Cardiac muscle cell (in vitro differentiated cells and primary cell): ENCODE measurements at regions not wholly inside any gene's neighbourhood (a gene's known extent, or its start where the extent isn't known, plus 50 kb on each side); places are given as distances from the start of the nearest gene placed in this dataset.

Source experiments
- DNase-seq, 2 donors: peaks; one replicate each; pipeline versions ENCODE4 v3.0.0 to v3.0.0-alpha.2; 2010 to 2017; ENCODE audit warnings: low read depth in 1 of 2, low spot score in 1 of 2
- H3K27ac ChIP-seq: fragments of 200-600 bp; sonication (generic); 2 replicates; pipeline ENCODE4 v1.5.1; 2016
- H3K27me3 ChIP-seq: fragments of 200-600 bp; sonication (generic); 2 replicates; pipeline ENCODE4 v1.6.0; 2016; ENCODE audit warnings: control low read depth
- H3K36me3 ChIP-seq: fragments of 200-600 bp; sonication (generic); 2 replicates; pipeline ENCODE4 v1.5.1; 2016; ENCODE audit warnings: control low read depth
- H3K4me1 ChIP-seq: fragments of 200-600 bp; sonication (generic); 2 replicates; pipeline ENCODE4 v1.8.1; 2017; ENCODE audit warnings: low read depth, mild to moderate bottlenecking, mixed run types
- H3K4me3 ChIP-seq: fragments of 200-600 bp; sonication (generic); 2 replicates; pipeline ENCODE4 v1.5.1; 2016; ENCODE audit warnings: mild to moderate bottlenecking
- H3K9me3 ChIP-seq: fragments of 200-600 bp; sonication (generic); 2 replicates; pipeline ENCODE4 v1.5.1; 2017; ENCODE audit warnings: low read depth, mild to moderate bottlenecking, control low read depth
- TF ChIP-seq, protein P1 (sequence below): IDR thresholded peaks from 2 replicates; pipeline ENCODE4 v1.5.1; 2012; ENCODE audit warnings: low read depth, mild to moderate bottlenecking, low read length

DNA sequence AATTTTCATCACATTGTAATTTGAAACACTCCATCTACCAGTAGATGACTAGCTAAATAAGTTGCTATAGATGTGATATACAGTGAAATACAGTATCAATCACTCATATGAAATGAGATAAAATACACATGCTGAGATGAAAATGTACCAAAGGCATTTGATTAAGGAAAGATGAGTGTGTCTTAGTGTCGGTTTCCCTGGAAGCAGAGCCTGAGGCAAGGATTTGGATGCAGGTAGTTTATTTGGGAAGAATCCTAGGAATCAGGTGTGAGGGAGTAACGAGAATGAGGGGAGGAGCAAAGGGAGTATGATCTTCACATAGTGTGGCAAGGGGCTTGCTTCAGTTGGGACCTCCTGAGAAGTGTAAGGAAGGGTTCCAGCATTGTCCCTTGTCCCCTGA is 188.2 kb upstream of the CTBP2 start:
- Histone ChIP-seq H3K4me3 (no peak overlapping the region), H3K36me3 (no peaks in the 10 kb centered on the region), H3K27ac (no peak overlapping the region), H3K9me3 (no peaks in the 10 kb centered on the region), H3K27me3 (no peaks in the 10 kb centered on the region), H3K4me1 (no peaks in the 10 kb centered on the region)
- TF ChIP-seq, protein P1, sequence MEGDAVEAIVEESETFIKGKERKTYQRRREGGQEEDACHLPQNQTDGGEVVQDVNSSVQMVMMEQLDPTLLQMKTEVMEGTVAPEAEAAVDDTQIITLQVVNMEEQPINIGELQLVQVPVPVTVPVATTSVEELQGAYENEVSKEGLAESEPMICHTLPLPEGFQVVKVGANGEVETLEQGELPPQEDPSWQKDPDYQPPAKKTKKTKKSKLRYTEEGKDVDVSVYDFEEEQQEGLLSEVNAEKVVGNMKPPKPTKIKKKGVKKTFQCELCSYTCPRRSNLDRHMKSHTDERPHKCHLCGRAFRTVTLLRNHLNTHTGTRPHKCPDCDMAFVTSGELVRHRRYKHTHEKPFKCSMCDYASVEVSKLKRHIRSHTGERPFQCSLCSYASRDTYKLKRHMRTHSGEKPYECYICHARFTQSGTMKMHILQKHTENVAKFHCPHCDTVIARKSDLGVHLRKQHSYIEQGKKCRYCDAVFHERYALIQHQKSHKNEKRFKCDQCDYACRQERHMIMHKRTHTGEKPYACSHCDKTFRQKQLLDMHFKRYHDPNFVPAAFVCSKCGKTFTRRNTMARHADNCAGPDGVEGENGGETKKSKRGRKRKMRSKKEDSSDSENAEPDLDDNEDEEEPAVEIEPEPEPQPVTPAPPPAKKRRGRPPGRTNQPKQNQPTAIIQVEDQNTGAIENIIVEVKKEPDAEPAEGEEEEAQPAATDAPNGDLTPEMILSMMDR = no peak
- no peak for DNase-seq

GRCh38 chr10:125344573-125345171 is 184.3 kb upstream of the CTBP2 start:
- TF ChIP-seq, protein P1 = no peak
- no peak overlapping the region for H3K4me3 ChIP-seq
- no peak overlapping the region for H3K27ac ChIP-seq
- no peaks in the 10 kb centered on the region for H3K27me3 ChIP-seq
- H3K9me3 ChIP-seq = no peaks in the 10 kb centered on the region
- no peaks in the 10 kb centered on the region for H3K4me1 ChIP-seq
- H3K36me3 ChIP-seq = no peaks in the 10 kb centered on the region
- no peak for DNase-seq

- no peak overlapping the region for H3K4me3 ChIP-seq
- H3K9me3 ChIP-seq = no peaks in the 10 kb centered on the region
- H3K27ac ChIP-seq = no peak overlapping the region
- TF ChIP-seq, protein P1 = no peak
- H3K36me3 ChIP-seq = no peaks in the 10 kb centered on the region
- H3K27me3 ChIP-seq = no peaks in the 10 kb centered on the region
- DNase-seq = no peak
- no peaks in the 10 kb centered on the region for H3K4me1 ChIP-seq
Measured at GRCh38 chr10:125343983-125344382, 183.6 kb upstream of the CTBP2 start.

DNA sequence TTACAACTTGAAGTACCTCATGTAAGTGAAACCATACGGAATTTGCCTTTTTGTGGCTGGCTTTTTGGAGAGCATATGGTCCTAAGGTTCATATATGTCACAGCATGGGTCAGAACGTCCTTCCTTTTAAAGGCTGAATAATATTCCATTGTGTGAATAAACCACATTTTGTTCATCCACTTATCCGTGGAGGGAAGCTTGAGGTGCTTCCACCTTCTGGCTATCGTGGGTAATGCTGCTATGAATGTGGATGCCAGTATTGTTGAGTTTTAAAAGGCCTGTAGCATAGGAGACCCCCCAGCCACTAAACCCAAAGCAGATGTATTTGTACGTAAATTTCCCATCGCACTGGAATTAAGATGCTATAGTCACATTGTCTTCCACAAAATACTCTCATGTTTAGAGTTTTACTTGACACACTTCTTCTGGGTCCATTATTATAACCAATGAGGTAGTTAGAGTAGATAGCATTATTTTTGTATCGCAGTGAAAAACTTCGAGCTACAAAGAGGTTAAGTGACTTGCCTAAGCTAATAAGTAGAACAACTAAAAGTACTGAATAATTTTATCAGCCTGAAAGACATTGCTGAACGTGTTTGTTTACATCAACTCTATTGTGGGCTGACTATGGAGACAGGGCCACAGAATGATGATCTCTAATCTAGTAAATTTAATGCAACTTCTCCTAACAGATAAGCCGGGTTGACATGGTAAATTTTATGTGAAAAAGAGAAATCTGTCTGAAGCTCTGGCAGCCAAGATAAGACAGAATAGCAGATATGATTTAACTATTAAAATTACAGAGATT is 183.0 kb upstream of the CTBP2 start:
- TF ChIP-seq, protein P1 = peak; percentile 54
- Histone ChIP-seq H3K27ac (no peak overlapping the region), H3K4me3 (no peak overlapping the region), H3K9me3 (no peaks in the 10 kb centered on the region), H3K4me1 (no peaks in the 10 kb centered on the region), H3K36me3 (no peaks in the 10 kb centered on the region), H3K27me3 (no peaks in the 10 kb centered on the region)
- peak; percentile 29 to 30 for DNase-seq

DNA sequence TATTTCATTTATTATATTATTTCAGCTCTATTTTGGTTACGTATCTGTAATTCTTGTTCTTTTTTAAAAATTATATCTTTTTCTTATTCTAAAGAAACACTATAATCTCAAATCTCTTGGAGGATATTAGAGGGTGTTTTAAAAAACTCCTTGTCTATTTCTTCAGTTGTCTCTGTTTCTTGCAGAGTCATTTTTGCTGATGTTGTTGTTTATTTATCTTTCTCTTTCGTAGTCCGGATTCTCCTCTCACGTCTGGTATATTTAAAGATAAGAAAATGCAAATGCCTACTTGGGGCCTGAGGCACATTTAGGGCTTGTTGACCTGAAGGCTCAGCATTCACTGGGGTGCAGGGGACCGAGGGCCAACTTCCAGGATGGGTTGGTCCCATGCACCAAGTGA is 181.2 kb upstream of the CTBP2 start:
- Histone ChIP-seq H3K4me1 (no peaks in the 10 kb centered on the region), H3K27ac (no peak overlapping the region), H3K27me3 (no peaks in the 10 kb centered on the region), H3K4me3 (no peak overlapping the region), H3K9me3 (no peaks in the 10 kb centered on the region), H3K36me3 (no peaks in the 10 kb centered on the region)
- TF ChIP-seq, protein P1 = no peak
- no peak for DNase-seq
